GM19025 (cell line): ENCODE measurements at regions not wholly inside any gene's neighbourhood (a gene's known extent, or its start where the extent isn't known, plus 50 kb on each side); places are given as distances from the start of the nearest gene placed in this dataset.
"Not testable (repeated sequence)": the region's sequence is repeated elsewhere in the genome, so short reads cannot be mapped to it uniquely, and the experiment has no call there.

Experiments
- ATAC-seq: cut with Tn5 transposase; IDR thresholded peaks from one replicate; pipeline ENCODE4 v1.9.1; 2021; ENCODE audit warnings: mild to moderate bottlenecking, low read depth, moderate library complexity; ENCODE audit not compliant: unreplicated experiment

DNA sequence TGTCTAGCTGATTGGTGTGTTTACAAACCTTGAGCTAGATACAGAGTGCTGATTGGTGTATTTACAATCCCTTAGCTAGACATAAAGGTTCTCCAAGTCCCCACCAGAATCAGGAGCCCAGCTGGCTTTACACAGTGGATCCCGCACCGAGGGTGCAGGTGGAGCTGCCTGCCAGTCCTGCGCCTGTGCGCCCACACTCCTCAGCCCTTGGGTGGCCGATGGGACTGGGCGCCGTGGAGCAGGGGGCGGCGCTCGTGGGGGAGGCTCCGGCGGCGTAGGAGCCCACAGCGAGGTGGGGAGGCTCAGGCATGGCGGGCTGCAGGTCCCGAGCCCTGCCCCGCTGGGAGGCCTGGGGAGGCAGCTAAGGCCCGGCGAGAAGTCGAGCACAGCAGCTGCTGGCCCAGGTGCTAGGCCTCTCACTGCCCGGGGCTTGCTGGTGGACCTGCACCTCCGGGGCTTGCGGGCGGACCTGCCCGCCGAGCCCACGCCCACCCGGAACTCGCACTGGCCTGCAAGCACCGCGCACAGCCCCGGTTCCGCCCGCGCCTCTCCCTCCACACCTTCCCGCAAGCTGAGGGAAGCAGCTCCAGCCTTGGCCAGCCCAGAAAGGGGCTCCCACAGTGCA is 51.0 kb upstream of the CDYL start:
- not testable (repeated sequence) for ATAC-seq

DNA sequence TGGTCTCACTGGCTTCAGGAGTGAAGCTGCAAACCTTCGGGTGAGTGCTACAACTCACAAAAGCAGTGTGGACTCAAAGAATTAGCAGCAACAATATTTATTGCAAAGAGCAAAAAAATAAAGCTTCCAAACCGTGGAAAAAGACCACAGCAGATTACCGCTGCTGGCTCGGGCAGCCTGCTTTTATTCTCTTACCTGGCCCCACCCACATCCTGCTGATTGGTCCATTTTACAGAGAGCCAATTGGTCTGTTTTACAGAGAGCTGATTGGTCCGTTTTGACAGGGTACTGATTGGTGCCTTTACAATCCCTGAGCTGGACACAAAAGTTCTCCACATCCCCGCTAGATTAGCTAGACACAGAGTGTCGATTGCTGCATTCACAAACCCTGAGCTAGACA is 51.5 kb upstream of the CDYL start:
- not testable (repeated sequence) for ATAC-seq

DNA sequence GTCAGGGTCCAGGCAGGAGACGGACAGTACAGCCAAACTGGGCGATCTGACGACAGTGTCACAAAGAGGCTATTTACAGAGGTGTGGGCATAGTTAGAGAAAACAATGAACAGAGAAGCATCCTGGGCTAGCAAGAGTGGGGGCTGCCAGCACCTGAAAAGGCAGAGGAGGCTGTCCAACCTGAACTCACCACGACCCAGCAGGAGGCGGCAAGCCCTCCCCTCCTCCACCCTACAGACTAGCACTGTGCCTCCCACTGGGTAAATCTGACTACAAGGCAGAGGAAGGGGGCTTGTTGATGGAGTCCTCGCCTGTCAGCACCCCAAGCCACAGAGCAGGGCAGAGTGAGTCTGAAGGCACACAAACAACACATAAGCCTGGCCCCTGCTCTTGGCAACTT is 52.8 kb upstream of the CDYL start:
- no peak for ATAC-seq

DNA sequence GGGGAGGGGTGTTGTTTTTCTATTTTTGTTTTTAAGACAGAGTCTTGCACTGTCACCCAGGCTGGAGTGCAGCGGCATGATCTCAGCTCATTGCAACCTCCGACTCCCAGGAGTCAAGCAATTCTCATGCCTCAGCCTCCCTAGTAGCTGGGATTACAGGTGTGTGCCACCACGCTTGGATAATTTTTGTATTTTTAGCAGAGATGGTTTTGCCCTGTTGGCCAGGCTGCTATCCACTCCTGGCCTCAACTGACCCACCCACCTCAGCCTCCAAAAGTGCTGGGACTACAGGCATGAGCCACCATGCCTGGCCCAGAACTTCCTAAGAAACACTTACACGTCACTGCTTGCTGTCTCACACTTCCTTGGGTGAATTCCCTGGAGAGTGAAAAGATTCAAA is 54.8 kb upstream of the CDYL start:
- not testable (repeated sequence) for ATAC-seq

DNA sequence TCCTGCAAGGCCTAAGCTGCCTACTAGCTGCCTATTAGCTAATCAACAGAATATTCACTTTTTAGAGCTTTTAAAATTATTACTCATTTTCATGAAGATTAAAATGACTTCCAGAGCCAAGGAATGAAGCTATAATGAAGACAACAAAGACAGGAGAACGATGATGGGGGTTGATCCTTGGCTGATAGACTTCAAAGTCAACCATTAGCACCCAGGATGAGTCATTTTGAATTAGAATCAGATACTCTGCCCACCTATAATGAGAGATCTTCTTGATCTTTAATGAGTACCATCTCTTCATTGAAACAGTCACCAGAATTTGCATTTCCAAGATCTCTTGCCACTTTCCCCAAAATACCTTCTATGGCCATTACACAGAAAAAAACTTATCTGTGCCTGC is 56.7 kb upstream of the CDYL start:
- no peak for ATAC-seq

DNA sequence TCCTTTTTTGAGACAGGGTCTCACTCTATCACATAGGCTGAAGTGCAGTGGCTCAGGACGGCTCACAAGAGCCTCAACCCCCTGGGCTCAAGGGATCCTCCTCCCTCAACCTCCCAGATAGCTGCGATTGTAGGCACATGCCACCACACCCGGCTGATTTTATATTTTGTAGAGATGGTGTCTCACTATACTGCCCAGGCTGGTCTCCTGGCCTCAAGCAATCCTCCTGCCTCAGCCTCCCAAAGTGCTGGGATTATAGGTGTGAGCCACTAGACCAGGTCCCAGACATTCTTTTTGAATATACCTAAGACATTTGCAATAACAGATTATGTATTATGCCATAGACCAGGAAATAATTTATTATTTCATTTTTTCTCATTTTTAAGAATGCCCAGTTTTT is 58.3 kb upstream of the CDYL start:
- no peak for ATAC-seq

DNA sequence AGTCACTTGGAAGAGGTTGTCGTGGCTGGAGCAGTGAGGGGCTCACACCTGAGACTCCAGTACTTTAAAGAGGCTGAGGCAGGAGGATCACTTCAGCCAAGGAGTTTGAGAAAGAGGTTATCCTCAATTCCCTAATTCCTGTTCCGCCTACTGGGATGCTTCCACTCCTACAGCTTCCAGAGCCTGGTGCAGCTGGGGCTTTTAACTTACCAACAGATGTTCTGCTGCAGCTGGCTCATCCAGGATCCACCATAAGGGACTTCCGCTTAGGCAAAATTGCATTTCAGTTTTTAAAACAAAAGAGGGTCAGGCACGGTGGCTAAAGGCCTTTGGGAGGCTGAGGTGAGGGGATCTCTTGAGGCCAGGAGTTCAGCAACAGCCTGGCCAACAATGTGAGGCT is 59.1 kb upstream of the CDYL start:
- no peak for ATAC-seq

DNA sequence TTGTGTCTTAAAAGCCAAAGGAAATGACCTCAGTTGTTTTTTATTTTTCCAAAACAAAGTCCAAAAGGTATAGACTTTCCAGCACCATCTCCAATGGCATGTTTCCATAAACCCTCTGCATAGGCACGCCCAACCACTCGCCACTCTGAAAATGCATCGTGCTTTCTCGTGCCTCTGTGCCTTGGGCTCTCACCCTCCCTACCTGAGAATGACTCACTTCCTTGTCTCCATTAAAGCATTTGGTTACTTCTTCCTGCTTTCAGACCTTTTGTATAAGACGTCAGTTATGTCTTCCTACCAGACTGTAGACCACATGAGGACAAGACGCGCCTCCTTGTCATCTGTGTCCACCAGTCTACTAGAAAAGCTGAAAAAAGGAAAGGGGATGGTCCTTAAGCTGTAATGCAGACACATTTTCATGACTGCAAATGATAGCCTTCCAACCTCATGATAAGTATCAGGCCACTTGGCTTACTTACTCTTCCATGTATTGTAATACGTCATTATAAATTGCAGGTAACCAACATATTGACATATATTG is 61.2 kb upstream of the CDYL start:
- no peak for ATAC-seq

DNA sequence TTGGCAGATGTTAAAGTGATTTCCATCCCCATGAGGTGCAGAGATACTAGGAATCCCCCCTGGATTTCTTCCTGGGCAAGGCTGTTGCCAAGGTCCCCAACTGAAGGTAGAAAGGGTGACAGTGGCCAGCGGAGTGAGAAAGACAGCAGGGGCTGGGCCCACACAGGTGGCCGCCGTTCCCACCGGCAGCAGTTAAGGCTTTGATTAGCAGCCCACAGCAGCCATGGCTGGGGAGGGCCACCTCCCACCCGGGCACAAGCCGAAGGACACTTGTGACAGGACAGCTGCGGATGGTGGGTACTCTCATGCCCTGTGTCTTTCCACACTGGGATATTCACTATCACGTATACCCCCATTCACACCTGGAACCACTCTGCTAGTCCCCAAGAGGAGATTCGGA is 63.9 kb upstream of the CDYL start:
- ATAC-seq, result no peak

DNA sequence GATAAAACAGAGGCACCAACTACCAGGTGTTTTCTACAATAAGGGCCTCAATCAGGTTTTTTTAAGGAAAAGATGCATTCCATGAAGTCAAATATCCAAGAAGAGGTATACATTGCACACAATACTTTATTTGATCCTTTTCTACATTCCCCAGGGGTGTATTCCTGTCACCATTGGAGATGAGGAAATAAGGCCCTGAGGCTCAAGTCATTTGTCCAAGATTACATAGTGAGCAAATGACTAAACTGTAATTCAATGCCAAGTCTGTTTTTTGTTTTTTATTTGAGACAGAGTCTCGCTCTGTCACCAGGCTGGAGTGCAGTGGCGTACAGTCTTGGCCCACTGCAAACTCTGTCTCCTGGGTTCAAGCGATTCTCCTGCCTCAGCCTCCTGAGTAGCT is 69.2 kb upstream of the CDYL start:
- no peak for ATAC-seq

DNA sequence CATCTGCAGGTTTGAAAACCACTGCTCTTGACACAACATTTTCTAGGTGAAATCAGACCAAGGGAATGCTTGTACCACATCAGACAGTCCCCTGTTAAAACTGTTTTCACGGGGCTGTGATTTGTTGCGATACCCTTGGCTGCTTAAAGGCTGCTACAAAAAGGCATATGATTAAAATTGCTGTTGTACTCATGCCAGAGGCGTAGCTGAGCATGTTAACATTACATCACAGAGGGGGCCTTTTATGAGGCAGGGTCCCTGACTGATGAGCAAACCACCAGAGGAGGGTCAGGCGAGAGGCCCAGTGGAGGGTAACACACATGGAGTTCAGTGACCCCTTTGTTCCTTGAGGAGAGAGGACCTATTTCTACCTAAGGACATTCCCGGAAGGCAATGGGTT is 70.4 kb upstream of the CDYL start:
- ATAC-seq, result no peak

DNA sequence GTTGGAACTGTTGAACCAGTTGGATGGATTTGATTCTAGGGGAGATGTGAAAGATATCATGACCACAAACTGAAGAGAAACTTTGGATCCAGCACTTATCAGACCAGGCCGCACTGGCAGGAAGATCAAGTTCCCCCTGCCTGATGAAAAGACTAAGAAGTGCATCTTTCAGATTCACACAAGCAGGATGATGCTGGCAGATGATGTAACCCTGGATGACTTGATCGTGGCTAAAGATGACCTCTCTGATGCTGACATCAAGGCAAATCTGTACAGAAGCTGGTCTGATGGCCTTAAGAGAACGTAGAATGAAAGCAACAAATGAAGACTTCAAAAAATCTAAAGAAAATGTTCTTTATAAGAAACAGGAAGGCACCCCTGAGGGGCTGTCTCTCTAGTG is 72.8 kb upstream of the CDYL start:
- ATAC-seq, result no peak

DNA sequence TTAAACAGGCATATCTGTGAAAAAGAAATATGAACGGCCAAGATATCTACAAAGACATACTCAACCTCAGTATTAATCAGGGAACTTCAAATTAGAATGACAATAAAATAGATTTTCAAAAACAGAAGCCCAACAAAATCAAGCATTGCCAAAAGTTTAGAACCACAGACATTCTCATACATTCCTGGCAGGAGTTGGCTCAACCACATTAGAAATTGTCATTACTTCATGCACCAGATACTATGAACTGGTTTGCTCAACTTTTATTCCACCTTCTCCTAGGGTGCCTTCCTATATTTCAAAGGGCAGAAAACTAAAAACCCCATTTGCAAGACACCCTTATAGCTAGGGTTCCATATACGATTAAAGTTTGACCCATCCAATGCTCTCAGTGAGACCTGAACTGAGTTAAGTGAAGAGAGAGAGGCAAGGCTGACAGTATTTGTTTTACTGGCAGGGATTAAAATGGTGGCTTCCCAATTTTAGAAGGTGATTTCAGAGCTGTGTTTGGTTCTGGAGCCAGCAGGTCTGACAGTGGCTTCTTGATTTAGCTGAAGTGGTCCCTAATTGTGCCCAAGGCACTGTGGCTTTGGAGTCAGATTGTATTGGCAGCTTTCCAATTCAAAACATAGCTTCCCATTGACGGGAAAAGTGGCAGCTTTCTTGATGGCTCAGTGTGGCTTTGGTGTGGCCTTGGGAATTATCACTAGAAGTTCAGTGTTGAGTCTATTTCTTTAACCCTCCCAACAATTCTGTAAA is 77.1 kb upstream of the CDYL start:
- no peak for ATAC-seq

DNA sequence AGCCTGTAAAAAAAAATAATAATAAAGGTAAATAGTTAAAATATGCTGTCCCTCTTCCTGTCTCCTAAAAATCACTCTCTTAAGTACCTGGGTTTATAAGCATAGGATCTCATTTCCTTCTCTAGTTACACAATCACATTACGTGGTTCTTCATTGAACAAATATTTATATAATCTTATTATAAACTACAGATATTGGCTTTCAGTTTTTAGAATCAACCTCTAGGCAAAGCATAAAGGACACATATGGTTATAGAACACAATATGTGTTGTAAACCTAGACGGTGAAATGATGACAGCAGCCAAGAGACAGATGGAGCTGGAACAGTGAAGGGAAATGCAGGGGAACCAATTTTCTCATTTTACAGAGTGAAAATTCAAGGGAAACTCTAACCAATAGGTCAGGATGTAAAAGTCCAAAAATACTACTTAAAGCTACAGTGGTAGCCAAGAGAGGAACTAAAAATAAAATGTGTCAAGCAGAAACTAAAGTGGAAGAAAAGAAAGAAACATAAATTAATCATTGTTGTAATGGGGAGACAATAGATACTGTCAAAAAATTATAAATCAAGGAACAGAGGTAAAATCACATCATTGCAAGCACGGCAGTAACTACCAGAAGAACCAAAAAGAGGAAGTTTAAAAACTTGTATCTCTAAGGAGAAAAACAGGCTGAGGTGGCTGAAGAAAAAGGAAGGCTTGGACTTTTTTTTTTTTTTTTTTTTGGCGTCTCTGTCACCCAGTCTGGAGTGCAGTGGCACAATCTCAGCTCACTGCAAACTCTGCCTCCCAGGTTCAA is 82.8 kb upstream of the CDYL start:
- ATAC-seq, result no peak

DNA sequence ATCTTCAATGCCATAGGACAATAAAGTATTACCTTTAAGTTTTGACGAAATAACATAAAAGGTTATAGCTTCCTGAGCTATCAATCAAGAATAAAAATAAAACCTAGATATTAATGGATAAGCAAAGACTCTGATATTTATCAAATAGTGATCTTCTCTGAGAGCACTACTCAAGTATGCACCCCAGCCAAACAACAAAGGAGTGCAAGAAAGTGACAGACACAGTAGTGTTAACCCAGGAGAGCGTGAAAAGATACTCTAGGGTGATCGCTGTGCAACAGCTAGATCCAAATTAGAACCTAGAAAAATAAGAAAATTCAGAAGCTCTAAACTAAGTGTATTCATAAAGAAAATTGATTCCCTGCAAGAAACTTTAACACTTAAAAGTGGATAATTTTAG is 83.5 kb upstream of the CDYL start:
- no peak for ATAC-seq

DNA sequence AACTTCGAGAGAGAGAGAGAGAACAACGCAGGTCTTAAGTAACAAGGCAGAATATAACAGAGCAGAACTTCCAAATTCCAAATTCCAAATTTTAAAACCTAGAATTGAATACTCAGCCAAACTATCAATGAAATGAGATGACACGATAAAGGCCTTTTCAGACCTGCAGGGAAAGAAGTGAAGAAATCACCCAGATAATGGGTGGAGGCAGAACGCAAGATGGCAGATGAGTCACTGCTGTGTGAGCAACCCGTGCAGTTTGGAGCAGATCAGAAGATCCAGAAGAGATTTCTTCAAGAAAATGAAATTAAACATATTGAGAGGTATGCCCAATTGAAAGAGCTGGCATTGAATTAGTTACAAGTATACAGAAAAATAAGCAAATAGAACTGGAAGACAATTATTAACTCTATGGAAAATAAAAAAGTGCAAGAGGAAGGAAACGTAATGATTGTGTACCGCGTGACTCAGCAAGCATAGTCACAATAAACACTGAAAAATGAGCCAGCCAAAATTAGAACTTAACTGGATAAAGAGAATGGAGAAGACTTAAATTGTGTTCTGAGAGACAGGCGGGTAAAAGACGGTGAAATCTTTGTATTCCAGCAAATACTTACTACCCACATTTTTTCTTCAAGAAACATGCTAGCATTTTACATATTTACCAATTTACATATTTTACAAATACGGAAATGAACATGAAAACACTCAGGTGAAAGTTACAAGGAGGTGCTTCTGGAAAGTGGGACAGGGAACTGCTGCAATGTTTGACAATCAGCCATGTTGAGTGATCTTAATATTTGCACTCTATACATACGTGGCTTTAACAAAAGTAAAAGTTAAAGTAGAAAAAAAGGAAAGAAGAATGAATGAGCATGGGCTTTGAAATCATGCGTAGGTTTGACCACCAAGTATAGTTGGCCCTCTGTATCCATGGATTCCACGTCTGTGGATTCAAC is 87.9 kb upstream of the CDYL start:
- ATAC-seq, result no peak

DNA sequence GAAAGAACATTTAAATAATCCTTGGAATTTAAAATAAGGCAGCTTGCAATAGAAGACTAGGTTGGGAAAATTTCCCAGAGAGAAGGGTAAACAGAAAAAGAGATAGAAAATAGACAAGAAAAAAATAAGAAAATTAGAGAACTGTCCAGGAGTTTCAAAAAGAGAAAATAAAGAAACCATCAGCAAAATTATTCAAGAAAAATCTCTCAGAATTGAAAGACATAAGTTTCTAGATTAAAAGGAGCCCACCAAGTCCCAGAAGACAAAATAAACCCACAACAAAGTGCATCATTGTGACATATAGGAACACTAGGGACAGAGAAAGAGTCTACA is 88.6 kb upstream of the CDYL start:
- ATAC-seq, result no peak

DNA sequence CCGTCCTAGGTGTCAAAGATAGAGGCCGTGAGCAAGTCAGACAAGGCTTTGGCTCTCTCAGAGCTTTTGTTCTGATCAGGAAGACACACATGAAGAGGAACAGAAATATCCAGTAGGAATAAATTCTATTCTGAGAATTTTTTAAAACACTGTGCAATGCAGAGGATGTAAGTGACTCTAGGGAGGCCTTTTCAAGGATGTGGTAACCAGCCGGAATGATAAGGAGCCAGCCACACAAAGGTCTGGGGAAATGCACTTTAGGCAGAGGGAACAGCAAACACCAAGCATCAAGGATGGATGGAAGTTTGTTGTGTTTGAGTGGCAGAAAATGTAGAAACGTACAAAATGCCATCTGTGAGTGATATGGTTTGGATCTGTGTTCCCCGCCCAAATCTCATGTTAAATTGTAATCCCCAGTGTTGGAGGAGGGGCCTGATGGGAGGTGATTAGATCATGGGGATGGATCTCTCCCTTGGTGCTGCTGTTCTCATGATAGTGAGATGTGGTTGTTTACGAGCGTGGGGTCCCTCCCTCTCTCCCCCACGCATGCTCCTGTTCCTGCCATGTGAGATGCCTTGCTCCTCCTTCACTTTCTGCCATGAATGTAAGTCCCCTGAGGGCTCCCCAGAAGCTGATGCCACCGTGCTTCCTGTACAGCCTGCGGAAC is 93.6 kb upstream of the CDYL start:
- ATAC-seq, result no peak

DNA sequence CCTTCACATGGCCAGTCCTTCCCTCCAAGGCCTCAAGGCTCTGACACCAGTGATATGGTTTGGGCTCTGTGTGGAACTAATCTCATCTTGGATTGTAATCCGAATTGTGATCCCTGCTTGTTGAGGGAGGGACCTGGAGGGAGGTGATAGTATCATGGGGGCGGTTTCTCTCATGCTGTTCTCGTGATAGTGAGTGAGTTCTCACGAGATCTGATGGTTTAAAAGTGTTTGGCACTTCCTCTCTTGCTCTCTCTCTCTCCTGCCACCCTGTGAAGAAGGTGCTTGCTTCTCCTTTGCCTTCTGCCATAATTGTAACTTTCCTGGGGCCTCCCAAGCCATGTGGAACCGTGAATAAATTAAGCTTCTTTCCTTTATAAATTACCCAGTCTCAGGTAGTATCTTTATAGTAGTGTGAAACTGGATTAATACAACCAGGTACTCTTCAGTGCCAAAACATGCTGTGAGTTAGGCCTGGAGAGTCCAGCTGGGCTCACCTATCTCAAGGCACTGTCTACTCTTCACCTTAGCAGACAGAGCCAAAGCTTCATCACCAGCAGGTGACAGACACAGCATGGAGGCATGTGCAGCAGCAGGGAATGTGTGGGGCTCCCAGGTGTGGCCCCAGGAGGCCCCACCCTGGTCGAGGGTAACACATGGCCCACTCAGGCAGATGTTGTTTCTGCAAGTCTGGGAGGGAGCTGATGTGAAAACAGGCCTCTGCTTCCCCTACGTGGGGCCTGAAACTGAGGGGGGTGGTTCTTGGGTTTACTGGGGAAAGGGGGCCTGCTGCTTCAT is 97.5 kb upstream of the CDYL start:
- no peak for ATAC-seq
